ENCODE measurements at regions not wholly inside any gene's neighbourhood (a gene's known extent, or its start where the extent isn't known, plus 50 kb on each side); places are given as distances from the start of the nearest gene placed in this dataset.

GRCh38 chr1:114302821-114303220 lies 149.2 kb upstream of the SYT6 start:
- TF ChIP-seq JUND (IDR thresholded peaks at IDR 0.05; ENCODE audit: low read depth): no peak
- in situ Hi-C loops (cut with HindIII; ENCODE audit: low pct_unique_long_range_greater_than_20kb, low sequenced_read_pairs): no loop called here
- DNase-seq (ENCODE audit: low read depth in 1 of 2, low spot score in 1 of 2): no peak

- no peak for TF ChIP-seq JUND (IDR thresholded peaks at IDR 0.05; ENCODE audit: low read depth)
- in situ Hi-C loops (cut with HindIII; ENCODE audit: low pct_unique_long_range_greater_than_20kb, low sequenced_read_pairs): no loop called here
- DNase-seq (ENCODE audit: low read depth in 1 of 2, low spot score in 1 of 2): no peak
These were observed 145.8 kb upstream of the SYT6 start for GRCh38 chr1:114299331-114299975.

- DNase-seq (ENCODE audit: low read depth in 1 of 2, low spot score in 1 of 2): no peak
- in situ Hi-C loops (cut with HindIII; ENCODE audit: low pct_unique_long_range_greater_than_20kb, low sequenced_read_pairs): no loop called here
- TF ChIP-seq JUND (IDR thresholded peaks at IDR 0.05; ENCODE audit: low read depth): no peak
These were observed 144.3 kb upstream of the SYT6 start for GRCh38 chr1:114298008-114298407.

- TF ChIP-seq JUND (IDR thresholded peaks at IDR 0.05; ENCODE audit: low read depth): no peak
- no peak for DNase-seq (ENCODE audit: low read depth in 1 of 2, low spot score in 1 of 2)
- in situ Hi-C loops (cut with HindIII; ENCODE audit: low pct_unique_long_range_greater_than_20kb, low sequenced_read_pairs): no loop called here
These were observed 142.7 kb upstream of the SYT6 start for GRCh38 chr1:114296413-114296812.

- no peak for DNase-seq (ENCODE audit: low read depth in 1 of 2, low spot score in 1 of 2)
- TF ChIP-seq JUND (IDR thresholded peaks at IDR 0.05; ENCODE audit: low read depth): no peak
- in situ Hi-C loops (cut with HindIII; ENCODE audit: low pct_unique_long_range_greater_than_20kb, low sequenced_read_pairs): no loop called here
These were observed 141.7 kb upstream of the SYT6 start for GRCh38 chr1:114295321-114295720.

- in situ Hi-C loops (cut with HindIII; ENCODE audit: low pct_unique_long_range_greater_than_20kb, low sequenced_read_pairs): no loop called here
- no peak for DNase-seq (ENCODE audit: low read depth in 1 of 2, low spot score in 1 of 2)
- TF ChIP-seq JUND (IDR thresholded peaks at IDR 0.05; ENCODE audit: low read depth): no peak
These were observed 139.2 kb upstream of the SYT6 start for GRCh38 chr1:114292835-114293234.

GRCh38 chr1:114292194-114292593 lies 138.5 kb upstream of the SYT6 start:
- no peak for DNase-seq (ENCODE audit: low read depth in 1 of 2, low spot score in 1 of 2)
- no peak for TF ChIP-seq JUND (IDR thresholded peaks at IDR 0.05; ENCODE audit: low read depth)
- in situ Hi-C loops (cut with HindIII; ENCODE audit: low pct_unique_long_range_greater_than_20kb, low sequenced_read_pairs): no loop called here

- no peak for DNase-seq (ENCODE audit: low read depth in 1 of 2, low spot score in 1 of 2)
- in situ Hi-C loops (cut with HindIII; ENCODE audit: low pct_unique_long_range_greater_than_20kb, low sequenced_read_pairs): no loop called here
- TF ChIP-seq JUND (IDR thresholded peaks at IDR 0.05; ENCODE audit: low read depth): no peak
These were observed 137.1 kb upstream of the SYT6 start for GRCh38 chr1:114290776-114291175.

- in situ Hi-C loops (cut with HindIII; ENCODE audit: low pct_unique_long_range_greater_than_20kb, low sequenced_read_pairs): no loop called here
- no peak for TF ChIP-seq JUND (IDR thresholded peaks at IDR 0.05; ENCODE audit: low read depth)
- no peak for DNase-seq (ENCODE audit: low read depth in 1 of 2, low spot score in 1 of 2)
These were observed 136.7 kb upstream of the SYT6 start for GRCh38 chr1:114290341-114290740.

- in situ Hi-C loops (cut with HindIII; ENCODE audit: low pct_unique_long_range_greater_than_20kb, low sequenced_read_pairs): no loop called here
- no peak for DNase-seq (ENCODE audit: low read depth in 1 of 2, low spot score in 1 of 2)
- no peak for TF ChIP-seq JUND (IDR thresholded peaks at IDR 0.05; ENCODE audit: low read depth)
These were observed 136.2 kb upstream of the SYT6 start for GRCh38 chr1:114289824-114290223.

GRCh38 chr1:114289306-114289705 lies 135.6 kb upstream of the SYT6 start:
- in situ Hi-C loops (cut with HindIII; ENCODE audit: low pct_unique_long_range_greater_than_20kb, low sequenced_read_pairs): no loop called here
- DNase-seq (ENCODE audit: low read depth in 1 of 2, low spot score in 1 of 2): no peak
- no peak for TF ChIP-seq JUND (IDR thresholded peaks at IDR 0.05; ENCODE audit: low read depth)

- no peak for TF ChIP-seq JUND (IDR thresholded peaks at IDR 0.05; ENCODE audit: low read depth)
These were observed 133.3 kb upstream of the SYT6 start for GRCh38 chr1:114286960-114287359.

GRCh38 chr1:114286179-114286578 lies 132.5 kb upstream of the SYT6 start:
- TF ChIP-seq JUND (IDR thresholded peaks at IDR 0.05; ENCODE audit: low read depth): no peak
- no peak for DNase-seq (ENCODE audit: low read depth in 1 of 2, low spot score in 1 of 2)
- in situ Hi-C loops (cut with HindIII; ENCODE audit: low pct_unique_long_range_greater_than_20kb, low sequenced_read_pairs): no loop called here

More at GRCh38 chr1:114286960-114287359, 133.3 kb upstream of the SYT6 start:
- no peak for DNase-seq (ENCODE audit: low read depth in 1 of 2, low spot score in 1 of 2)
- in situ Hi-C loops (cut with HindIII; ENCODE audit: low pct_unique_long_range_greater_than_20kb, low sequenced_read_pairs): no loop called here

GRCh38 chr1:114282751-114283403 lies 129.2 kb upstream of the SYT6 start:
- in situ Hi-C loops (cut with HindIII; ENCODE audit: low pct_unique_long_range_greater_than_20kb, low sequenced_read_pairs): no loop called here
- peak; percentile 52 to 90 for DNase-seq (ENCODE audit: low read depth in 1 of 2, low spot score in 1 of 2)
- no peak for TF ChIP-seq JUND (IDR thresholded peaks at IDR 0.05; ENCODE audit: low read depth)

Measured in T47D (cell line).